ENCODE measurements at regions not wholly inside any gene's neighbourhood (a gene's known extent, or its start where the extent isn't known, plus 50 kb on each side); places are given as distances from the start of the nearest gene placed in this dataset.

- H3K4me1 ChIP-seq (ENCODE audit: insufficient read depth, low read length) = no peaks in the 10 kb centered on the region; the same call in 1 of the 2 replicates
- H3K14ac ChIP-seq (ENCODE audit: insufficient read depth, low read length) = no peak overlapping the region
- no peak overlapping the region for H3K56ac ChIP-seq (ENCODE audit: insufficient read length, low read depth, low read length)
- H3K36me3 Mint-ChIP-seq (ENCODE audit: insufficient read depth in 1 of 3, low read depth in 3 of 3) = no peaks in the 10 kb centered on the region
- DNase-seq = no peak
- H3K27ac Mint-ChIP-seq = no peak overlapping the region
- TF ChIP-seq CTCF (conservative IDR thresholded peaks at IDR 0.05) = no peak
- H4K20me1 ChIP-seq (ENCODE audit: control insufficient read depth, insufficient read depth, insufficient read length) = no peaks in the 10 kb centered on the region
- no peaks in the 10 kb centered on the region for H3K9me3 Mint-ChIP-seq
- peaks cover 29 to 30% of the 10 kb centered on the region in 2 experiments for H3K4me1 Mint-ChIP-seq
- peaks cover 9% of the 10 kb centered on the region for H3K27me3 Mint-ChIP-seq (ENCODE audit: low read depth)
- H2BK15ac ChIP-seq (ENCODE audit: low read depth, low read length) = no peak overlapping the region
- no peak overlapping the region for H4K8ac ChIP-seq (replicated peaks; ENCODE audit: insufficient read length, low read depth, low read length)
- H2BK5ac ChIP-seq (ENCODE audit: insufficient read length, low read length) = no peak overlapping the region
- H3K27ac ChIP-seq (ENCODE audit: insufficient read length, low read depth, low read length) = no peak overlapping the region
- no peak overlapping the region for H3K23ac ChIP-seq (ENCODE audit: insufficient read length, low read depth, low read length)
- no peak overlapping the region for H3K4ac ChIP-seq (ENCODE audit: low read depth, low read length)
- no peak overlapping the region for H4K5ac ChIP-seq (ENCODE audit: insufficient read length, low read depth, low read length)
- no peak overlapping the region for H3K9ac ChIP-seq (ENCODE audit: extremely low read depth, insufficient read length, low read length)
- no peak overlapping the region for H2BK20ac ChIP-seq (ENCODE audit: low read depth, low read length, poor library complexity, severe bottlenecking)
- H3K9me3 ChIP-seq (ENCODE audit: control insufficient read depth, low read depth, low read length) = no peaks in the 10 kb centered on the region
- no peak overlapping the region for H3T11ph ChIP-seq (ENCODE audit: low read length)
- no peak overlapping the region for H4K91ac ChIP-seq (ENCODE audit: insufficient read length, low read depth, low read length)
- no peak overlapping the region for H2BK12ac ChIP-seq (ENCODE audit: insufficient read length, low read depth, low read length)
- no peak overlapping the region for H2AFZ ChIP-seq (ENCODE audit: low read length)
- no peak overlapping the region for H3K4me2 ChIP-seq (ENCODE audit: insufficient read depth, insufficient read length, low read length)
- no peaks in the 10 kb centered on the region for H3K79me1 ChIP-seq (ENCODE audit: insufficient read depth, low read depth, low read length, poor library complexity, severe bottlenecking)
- H3K79me2 ChIP-seq (ENCODE audit: insufficient read depth, low read length) = no peaks in the 10 kb centered on the region
- no peaks in the 10 kb centered on the region for H3K23me2 ChIP-seq (ENCODE audit: insufficient read length, low read depth, low read length, poor library complexity, severe bottlenecking)
- no peak overlapping the region for H2AK5ac ChIP-seq (ENCODE audit: insufficient read length, low read length)
- H3K18ac ChIP-seq (ENCODE audit: insufficient read length, low read depth, low read length) = no peak overlapping the region
- WGBS (ENCODE audit: extremely low coverage, insufficient read length, low lambda C conversion rate) = no CpG with 5 or more reads among the region's 4 CpGs
- H2BK120ac ChIP-seq (ENCODE audit: low read depth, low read length, poor library complexity, severe bottlenecking) = no peak overlapping the region
- H3K4me3 Mint-ChIP-seq = no peak overlapping the region
- no peaks in the 10 kb centered on the region for H3K27me3 ChIP-seq (ENCODE audit: insufficient read depth, low read length)
Observed at GRCh38 chr21:41067709-41068108, 100.3 kb upstream of the BACE2 start.

All from H9 (cell line).